Lower leg skin (tissue), 4 donors: ENCODE measurements at regions not wholly inside any gene's neighbourhood (a gene's known extent, or its start where the extent isn't known, plus 50 kb on each side); places are given as distances from the start of the nearest gene placed in this dataset.

ENCODE experiments used
- DNase-seq, 2 donors: peaks; one replicate each; pipeline ENCODE4 v3.0.0-alpha.2; 2019; ENCODE audit warnings: low spot score in 2 of 2
- H3K4me3 ChIP-seq: fragments of 200-600 bp; sonication (generic); 2 replicates; pipeline ENCODE4 v1.5.1; 2017; ENCODE audit warnings: mild to moderate bottlenecking, low read depth; ENCODE audit not compliant: poor library complexity, severe bottlenecking
- POLR2A ChIP-seq, 2 donors: fragments of 450-650 bp; IDR thresholded peaks; one replicate each; pipeline ENCODE4 v1.6.1; 2016 to 2017; ENCODE audit warnings: antibody characterized with exemption in 2 of 2, mild to moderate bottlenecking in 1 of 2, moderate library complexity in 1 of 2
- WGBS, 2 donors: methylation state at CpG; one replicate each; pipeline ENCODE4 v1.1.5; 2018; 5-methylcytosine and 5-hydroxymethylcytosine counted together
- intact Hi-C: fragments of 100-400 bp; cut with DNase I; formaldehyde crosslinking; loops from one replicate; pipeline ENCODE4 v1.15.0; 2023; ENCODE audit warnings: low total_unique reads
- TF ChIP-seq, protein P1 (sequence below), 3 donors: fragments of 450-650 bp; IDR thresholded peaks; one replicate each; pipeline ENCODE4 v1.5.1; 2016; ENCODE audit warnings: antibody characterized with exemption in 3 of 3, mild to moderate bottlenecking in 3 of 3, moderate library complexity in 2 of 3

GRCh38 chr11:39011797-39012196 is 2413.8 kb upstream of the RAG2 start:
- no peak for DNase-seq
- intact Hi-C loops = no loop called here
- H3K4me3 ChIP-seq = no peak overlapping the region
- TF ChIP-seq, protein P1, sequence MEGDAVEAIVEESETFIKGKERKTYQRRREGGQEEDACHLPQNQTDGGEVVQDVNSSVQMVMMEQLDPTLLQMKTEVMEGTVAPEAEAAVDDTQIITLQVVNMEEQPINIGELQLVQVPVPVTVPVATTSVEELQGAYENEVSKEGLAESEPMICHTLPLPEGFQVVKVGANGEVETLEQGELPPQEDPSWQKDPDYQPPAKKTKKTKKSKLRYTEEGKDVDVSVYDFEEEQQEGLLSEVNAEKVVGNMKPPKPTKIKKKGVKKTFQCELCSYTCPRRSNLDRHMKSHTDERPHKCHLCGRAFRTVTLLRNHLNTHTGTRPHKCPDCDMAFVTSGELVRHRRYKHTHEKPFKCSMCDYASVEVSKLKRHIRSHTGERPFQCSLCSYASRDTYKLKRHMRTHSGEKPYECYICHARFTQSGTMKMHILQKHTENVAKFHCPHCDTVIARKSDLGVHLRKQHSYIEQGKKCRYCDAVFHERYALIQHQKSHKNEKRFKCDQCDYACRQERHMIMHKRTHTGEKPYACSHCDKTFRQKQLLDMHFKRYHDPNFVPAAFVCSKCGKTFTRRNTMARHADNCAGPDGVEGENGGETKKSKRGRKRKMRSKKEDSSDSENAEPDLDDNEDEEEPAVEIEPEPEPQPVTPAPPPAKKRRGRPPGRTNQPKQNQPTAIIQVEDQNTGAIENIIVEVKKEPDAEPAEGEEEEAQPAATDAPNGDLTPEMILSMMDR (IDR thresholded peaks at IDR 0.05) = no peak
- TF ChIP-seq POLR2A (IDR thresholded peaks at IDR 0.05) = no peak

DNA sequence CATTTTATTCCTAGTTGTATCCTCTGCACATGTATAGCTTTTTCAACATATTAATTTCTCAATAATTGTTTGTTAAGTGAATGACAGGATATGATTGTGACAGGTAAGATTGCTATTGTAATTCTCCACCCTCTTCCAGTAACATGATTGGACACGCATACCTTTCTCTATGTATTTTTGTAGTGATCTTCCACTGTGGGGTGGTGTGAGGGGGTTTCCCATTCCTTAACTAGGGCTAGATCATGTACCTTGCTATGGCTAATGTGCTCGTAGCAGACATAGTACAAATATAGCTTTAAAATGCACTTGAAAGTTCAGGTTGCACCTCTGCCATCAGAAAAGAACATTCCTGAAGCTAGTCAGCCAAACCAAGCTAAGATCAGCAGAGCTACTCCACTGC is 2392.8 kb upstream of the RAG2 start:
- TF ChIP-seq, protein P1 (IDR thresholded peaks at IDR 0.05) = no peak
- TF ChIP-seq POLR2A (IDR thresholded peaks at IDR 0.05) = no peak
- intact Hi-C loops = no loop called here
- no peak overlapping the region for H3K4me3 ChIP-seq
- no peak for DNase-seq
- WGBS, 2 donors = 38 to 52% methylated on average over 2 of the region's 2 CpGs

GRCh38 chr11:38990139-38990538 is 2392.1 kb upstream of the RAG2 start:
- TF ChIP-seq, protein P1 (IDR thresholded peaks at IDR 0.05) = no peak
- TF ChIP-seq POLR2A (IDR thresholded peaks at IDR 0.05) = no peak
- no peak overlapping the region for H3K4me3 ChIP-seq
- intact Hi-C loops = no loop called here
- 42 to 48% methylated on average over 5 of the region's 5 CpGs for WGBS, 2 donors
- no peak for DNase-seq

DNA sequence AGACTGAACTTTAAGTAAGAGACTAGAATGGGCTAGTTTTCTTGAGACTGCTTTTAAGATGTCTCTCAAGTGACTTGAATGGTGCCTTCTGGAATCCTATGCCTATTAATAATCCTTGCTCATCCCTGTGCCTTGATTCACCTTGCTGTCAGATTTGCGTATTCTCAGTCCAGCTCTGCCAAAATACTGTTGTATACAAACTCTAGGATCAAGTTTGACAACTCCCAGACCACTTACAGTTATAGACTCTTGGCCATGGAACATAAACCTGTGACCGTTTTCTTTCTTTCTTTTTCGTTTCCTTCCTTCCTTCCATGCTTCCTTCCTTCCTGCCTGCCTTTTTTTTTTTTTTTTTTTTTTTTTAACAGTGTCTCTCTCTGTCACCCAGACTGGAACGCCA is 2390.9 kb upstream of the RAG2 start:
- 81 to 83% methylated on average over 3 to 4 of the region's 4 CpGs for WGBS, 2 donors
- DNase-seq = no peak
- intact Hi-C loops = no loop called here
- H3K4me3 ChIP-seq = no peak overlapping the region
- TF ChIP-seq, protein P1 (IDR thresholded peaks at IDR 0.05) = no peak
- no peak for TF ChIP-seq POLR2A (IDR thresholded peaks at IDR 0.05)

DNA sequence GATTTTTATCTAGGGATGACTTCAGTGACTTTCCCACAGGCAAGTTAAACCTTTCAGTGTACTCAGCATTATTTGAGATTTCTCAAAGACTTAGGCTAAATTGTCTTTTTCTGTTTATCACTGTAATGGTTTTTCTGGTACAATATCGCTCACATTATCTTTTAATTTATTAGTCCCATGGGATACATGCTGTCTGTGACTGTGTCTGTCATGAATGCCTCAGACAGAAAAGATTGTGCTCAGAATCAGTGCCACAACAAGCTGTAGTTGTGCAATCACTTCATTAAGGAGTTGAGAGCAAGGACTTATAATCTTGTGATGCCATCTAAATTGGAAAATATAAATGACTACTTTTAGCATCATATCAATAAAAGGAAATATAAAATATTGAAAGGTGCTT is 2374.2 kb upstream of the RAG2 start:
- intact Hi-C loops = no loop called here
- H3K4me3 ChIP-seq = no peak overlapping the region
- DNase-seq = no peak
- TF ChIP-seq, protein P1 (IDR thresholded peaks at IDR 0.05) = no peak
- TF ChIP-seq POLR2A (IDR thresholded peaks at IDR 0.05) = no peak
- 53 to 72% methylated on average over 1 of the region's 1 CpG for WGBS, 2 donors

- DNase-seq = no peak
- no peak overlapping the region for H3K4me3 ChIP-seq
- WGBS, 2 donors = 41 to 51% methylated on average over 6 of the region's 6 CpGs
- TF ChIP-seq, protein P1 (IDR thresholded peaks at IDR 0.05) = no peak
- TF ChIP-seq POLR2A (IDR thresholded peaks at IDR 0.05) = no peak
- intact Hi-C loops = no loop called here
These were observed 2373.1 kb upstream of the RAG2 start for GRCh38 chr11:38971141-38971540.
